T-cell (primary cell): ENCODE measurements at regions not wholly inside any gene's neighbourhood (a gene's known extent, or its start where the extent isn't known, plus 50 kb on each side); places are given as distances from the start of the nearest gene placed in this dataset.

Experiments
- ATAC-seq, 4 experiments: fragments of 200-7000 bp in 3 of 4; fragments of 150-1000 bp in 1 of 4; cut with Tn5 transposase; replicated peaks in 1 of 4; 1 replicate in 3 of 4; 2 replicates in 1 of 4; pipeline ENCODE4 v1.10.0; 2021; ENCODE audit warnings: moderate library complexity in 3 of 4, mild to moderate bottlenecking in 2 of 4, moderate number of reproducible peaks in 1 of 4
- CTCF ChIA-PET, 2 donors: fragments of 300-600 bp; sonication (Branson Sonifier 250); formaldehyde crosslinking; loops; one replicate each; lab custom pipeline; 2022; ENCODE audit warnings: antibody characterized with exemption in 2 of 2; lab: Charles Lee
- POLR2A ChIA-PET, 2 donors: fragments of 300-600 bp; sonication (Branson Sonifier 250); formaldehyde crosslinking; loops; one replicate each; lab custom pipeline; 2022; ENCODE audit warnings: antibody characterized with exemption in 2 of 2; lab: Charles Lee
- DNase-seq, 35 experiments: peaks; one replicate each; pipeline versions ENCODE4 v3.0.0 to v3.0.0-alpha.2; 2013 to 2023
- H3K27ac ChIP-seq: one replicate; pipeline ENCODE4 v1.5.1; 2013; ENCODE audit warnings: low read length
- H3K27me3 ChIP-seq, 2 experiments: replicated peaks in 1 of 2; 1 replicate in 1 of 2; 2 replicates in 1 of 2; pipeline versions ENCODE4 v1.6.1 to v1.7.0; 2013; ENCODE audit warnings: low read length in 1 of 2, mixed read lengths in 1 of 2; ENCODE audit not compliant: control insufficient read depth in 2 of 2, insufficient read depth in 2 of 2; ENCODE audit errors: extremely low read depth in 1 of 2
- H3K36me3 ChIP-seq, 2 donors: 1 replicate in 1 of 2; 2 replicates in 1 of 2; pipeline versions ENCODE4 v1.6.1 to v1.7.0; 2013; ENCODE audit warnings: low read length in 1 of 2; ENCODE audit not compliant: control insufficient read depth in 2 of 2, insufficient read depth in 1 of 2; ENCODE audit errors: extremely low read depth in 1 of 2
- H3K4me1 ChIP-seq, 2 experiments: 1 replicate in 1 of 2; 2 replicates in 1 of 2; pipeline versions ENCODE4 v1.6.1 to v1.7.0; 2013; ENCODE audit warnings: low read length in 2 of 2, mixed read lengths in 1 of 2; ENCODE audit not compliant: insufficient read depth in 2 of 2, control insufficient read depth in 1 of 2; ENCODE audit errors: extremely low read depth in 1 of 2
- H3K4me3 ChIP-seq, 2 donors: 1 replicate in 1 of 2; 2 replicates in 1 of 2; pipeline versions ENCODE4 v1.5.1 to v1.7.0; 2013; ENCODE audit warnings: mild to moderate bottlenecking in 2 of 2, low read length in 1 of 2, moderate library complexity in 1 of 2; ENCODE audit not compliant: control insufficient read depth in 1 of 2; ENCODE audit errors: extremely low read depth in 1 of 2
- H3K9me3 ChIP-seq: 2 replicates; pipeline ENCODE4 v1.7.0; 2013
- H3K27ac Mint-ChIP-seq, 2 donors: one replicate each; pipeline ENCODE4 v1.8.0; 2020 to 2021; ENCODE audit warnings: mild to moderate bottlenecking in 2 of 2, mixed read lengths in 2 of 2
- H3K27me3 Mint-ChIP-seq, 2 donors: one replicate each; pipeline ENCODE4 v1.8.0; 2021 to 2022; ENCODE audit warnings: mixed read lengths in 2 of 2
- H3K36me3 Mint-ChIP-seq: one replicate; pipeline ENCODE4 v1.8.0; 2021; ENCODE audit warnings: mixed read lengths
- H3K4me1 Mint-ChIP-seq, 3 donors: one replicate each; pipeline ENCODE4 v1.8.0; 2020 to 2022; ENCODE audit warnings: mixed read lengths in 3 of 3, mild to moderate bottlenecking in 1 of 3
- H3K4me3 Mint-ChIP-seq, 3 donors: one replicate each; pipeline ENCODE4 v1.8.0; 2020 to 2022; ENCODE audit warnings: mild to moderate bottlenecking in 3 of 3, mixed read lengths in 3 of 3, moderate library complexity in 3 of 3
- H3K9me3 Mint-ChIP-seq, 3 donors: one replicate each; pipeline ENCODE4 v1.8.0; 2020 to 2022; ENCODE audit warnings: mixed read lengths in 3 of 3
- WGBS: methylation state at CpG from one replicate; pipeline ENCODE4 v1.1.5; 2013; ENCODE audit warnings: missing lambda C conversion rate; ENCODE audit not compliant: insufficient coverage; 5-methylcytosine and 5-hydroxymethylcytosine counted together

DNA sequence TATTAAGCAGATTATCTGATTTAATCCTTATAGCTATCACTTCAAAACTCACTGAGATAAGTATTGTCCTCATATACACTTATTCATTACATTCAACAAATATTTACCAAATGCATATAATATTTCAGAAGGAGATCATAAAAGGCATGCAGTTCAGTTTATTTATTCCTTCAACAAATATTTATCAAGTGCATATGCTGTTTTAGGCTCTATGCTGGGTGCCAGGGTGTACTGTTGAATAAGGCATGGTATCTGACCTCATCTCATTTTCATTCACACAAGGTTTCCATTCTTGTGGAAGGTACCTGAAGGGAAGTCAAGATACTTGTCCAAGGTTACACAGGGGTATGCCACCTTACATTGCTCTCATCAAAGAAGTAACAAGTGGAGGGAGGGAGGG, 213.0 kb downstream of the INSIG2 start:
- no peak for ATAC-seq
- no peaks in the 10 kb centered on the region for H3K36me3 Mint-ChIP-seq
- CTCF ChIA-PET = no interaction called here
- peaks cover 18 to 28% of the 10 kb centered on the region in 2 donors for H3K27me3 Mint-ChIP-seq
- POLR2A ChIA-PET = no interaction called here
- DNase-seq = no peak
- Histone ChIP-seq H3K36me3 (no peaks in the 10 kb centered on the region), H3K4me3 (no peak overlapping the region), H3K27ac (no peak overlapping the region), H3K9me3 (no peaks in the 10 kb centered on the region), H3K27me3 (peaks cover 0 to 8% of the 10 kb centered on the region in 2 experiments), H3K4me1 (no peaks in the 10 kb centered on the region)
- no peaks in the 10 kb centered on the region for H3K4me1 Mint-ChIP-seq
- no peak overlapping the region for H3K27ac Mint-ChIP-seq
- H3K4me3 Mint-ChIP-seq = no peak overlapping the region
- no peaks in the 10 kb centered on the region for H3K9me3 Mint-ChIP-seq

DNA sequence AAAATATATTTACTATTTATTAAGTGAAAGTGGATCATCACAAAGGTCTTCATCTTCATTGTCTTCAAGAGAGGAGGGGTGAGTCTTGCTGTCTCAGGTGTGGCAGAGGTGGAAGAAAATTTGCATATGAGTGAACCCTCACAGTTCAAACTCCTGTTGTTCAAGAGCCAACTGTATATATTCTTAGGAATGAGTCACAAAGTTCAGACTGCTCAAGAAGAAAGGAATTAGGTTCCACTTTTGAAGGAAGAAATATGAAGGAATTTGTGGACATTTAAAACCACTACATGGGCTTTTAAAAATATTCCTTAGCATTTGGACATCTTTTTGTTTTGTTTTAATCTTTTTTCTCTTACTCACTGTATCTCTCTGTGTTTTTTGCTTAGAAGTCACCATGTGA, 212.6 kb downstream of the INSIG2 start:
- Mint-ChIP-seq H3K27me3 (peaks cover 22 to 32% of the 10 kb centered on the region in 2 donors), H3K9me3 (no peaks in the 10 kb centered on the region), H3K4me3 (no peak overlapping the region), H3K36me3 (no peaks in the 10 kb centered on the region), H3K27ac (no peak overlapping the region), H3K4me1 (no peaks in the 10 kb centered on the region)
- Histone ChIP-seq H3K27ac (no peak overlapping the region), H3K4me3 (no peak overlapping the region), H3K4me1 (no peaks in the 10 kb centered on the region), H3K9me3 (no peaks in the 10 kb centered on the region), H3K36me3 (no peaks in the 10 kb centered on the region), H3K27me3 (peaks cover 0 to 8% of the 10 kb centered on the region in 2 experiments)
- ATAC-seq (no peak), DNase-seq (no peak)
- ChIA-PET POLR2A (no interaction called here), CTCF (no interaction called here)

DNA sequence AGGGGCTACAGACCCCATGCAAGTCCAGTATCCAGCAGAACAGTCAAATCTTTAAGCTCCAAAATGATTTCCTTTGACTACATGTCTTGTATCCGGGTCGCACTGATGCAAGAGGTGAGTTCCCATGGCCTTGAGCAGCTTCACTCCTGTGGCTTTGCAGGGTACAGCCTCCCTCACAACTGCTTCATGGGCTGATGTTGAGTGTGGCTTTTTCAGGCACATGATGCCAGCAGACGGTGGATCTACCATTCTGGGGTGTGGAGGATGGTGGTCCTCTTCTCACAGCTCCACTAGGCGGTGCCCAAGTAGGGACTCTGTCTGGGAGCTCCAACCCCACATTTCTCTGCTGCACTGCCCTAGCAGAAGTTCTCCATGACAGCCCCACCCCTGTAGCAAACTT, 208.4 kb downstream of the INSIG2 start:
- H3K9me3 ChIP-seq = no peaks in the 10 kb centered on the region
- DNase-seq (no peak), ATAC-seq (no peak)
- no peaks in the 10 kb centered on the region for H3K36me3 ChIP-seq
- CTCF ChIA-PET = no interaction called here
- WGBS = no CpG with 5 or more reads among the region's 4 CpGs
- Mint-ChIP-seq H3K27ac (no peak overlapping the region), H3K9me3 (no peaks in the 10 kb centered on the region), H3K27me3 (peaks cover 31 to 55% of the 10 kb centered on the region in 2 donors), H3K4me1 (no peaks in the 10 kb centered on the region), H3K36me3 (no peaks in the 10 kb centered on the region), H3K4me3 (no peak overlapping the region)
- H3K27ac ChIP-seq = no peak overlapping the region
- POLR2A ChIA-PET = no interaction called here
- H3K4me3 ChIP-seq = no peak overlapping the region
- peaks cover 3 to 11% of the 10 kb centered on the region in 2 experiments for H3K27me3 ChIP-seq
- H3K4me1 ChIP-seq = no peaks in the 10 kb centered on the region

DNA sequence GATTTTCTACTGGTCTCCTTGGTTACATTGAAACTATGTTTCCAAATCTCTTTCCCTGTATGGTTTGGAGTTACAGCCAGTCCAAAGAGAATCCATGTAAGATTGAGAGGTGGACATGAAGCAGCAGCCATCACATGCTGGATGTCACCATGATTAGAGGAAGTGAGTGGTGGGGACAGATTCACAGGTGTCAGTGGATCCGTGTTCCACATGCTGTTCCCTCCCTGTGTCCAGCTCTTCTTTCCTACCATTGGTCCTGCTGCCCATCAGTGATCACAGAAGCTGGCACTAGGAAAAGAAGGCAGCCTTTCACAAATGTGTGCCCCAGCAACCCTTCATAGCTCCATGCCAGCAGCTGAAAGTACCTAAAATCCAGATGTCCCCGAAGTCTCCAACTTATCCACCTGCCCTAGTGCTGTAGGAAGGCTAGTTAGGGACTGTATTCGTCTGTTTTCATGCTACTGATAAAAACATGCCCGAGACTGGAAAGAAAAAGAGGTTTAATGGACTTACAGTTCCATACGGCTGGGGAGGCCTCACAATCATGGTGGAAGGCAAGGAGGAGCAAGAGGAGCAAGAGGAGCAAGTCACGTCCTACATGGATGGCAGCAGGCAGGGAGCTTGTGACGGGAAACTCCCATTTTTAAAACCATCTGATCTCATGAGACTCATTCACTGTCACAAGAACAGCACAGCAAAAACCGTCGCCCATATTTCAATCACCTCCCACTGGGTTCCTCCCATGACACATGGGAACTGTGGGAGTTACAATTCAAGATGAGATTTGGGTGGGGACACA, 207.5 kb downstream of the INSIG2 start:
- H3K4me3 ChIP-seq = no peak overlapping the region
- CTCF ChIA-PET = no interaction called here
- no peaks in the 10 kb centered on the region for H3K4me1 ChIP-seq
- no peaks in the 10 kb centered on the region for H3K36me3 ChIP-seq
- DNase-seq (no peak), ATAC-seq (no peak)
- no peaks in the 10 kb centered on the region for H3K4me1 Mint-ChIP-seq
- H3K4me3 Mint-ChIP-seq = no peak overlapping the region
- peaks cover 30 to 53% of the 10 kb centered on the region in 2 donors for H3K27me3 Mint-ChIP-seq
- H3K9me3 ChIP-seq = no peaks in the 10 kb centered on the region
- no CpG with 5 or more reads among the region's 9 CpGs for WGBS
- POLR2A ChIA-PET = no interaction called here
- H3K27ac ChIP-seq = no peak overlapping the region
- H3K27me3 ChIP-seq = peaks cover 3 to 11% of the 10 kb centered on the region in 2 experiments
- no peak overlapping the region for H3K27ac Mint-ChIP-seq
- H3K36me3 Mint-ChIP-seq = no peaks in the 10 kb centered on the region
- H3K9me3 Mint-ChIP-seq = no peaks in the 10 kb centered on the region

DNA sequence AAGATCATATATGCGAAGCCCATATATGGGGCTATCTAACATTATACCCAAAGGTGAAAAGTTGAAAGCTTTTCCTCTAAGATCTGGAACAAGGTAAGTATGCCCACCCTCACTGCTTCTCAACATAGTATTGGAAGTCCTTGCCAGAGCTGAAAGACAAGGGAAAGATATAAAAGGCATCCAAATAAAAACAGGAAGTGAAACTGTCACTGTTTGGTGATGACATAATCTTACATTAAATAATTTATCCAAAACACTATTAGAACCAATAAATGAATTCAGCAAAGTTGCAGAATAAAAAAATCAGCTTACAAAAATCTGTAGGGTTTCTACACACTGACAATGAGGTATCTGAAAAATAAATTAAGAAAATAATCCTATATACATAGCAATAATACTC, 205.8 kb downstream of the INSIG2 start:
- CTCF ChIA-PET = no interaction called here
- POLR2A ChIA-PET = no interaction called here
- WGBS = no CpG with 5 or more reads among the region's 1 CpG

DNA sequence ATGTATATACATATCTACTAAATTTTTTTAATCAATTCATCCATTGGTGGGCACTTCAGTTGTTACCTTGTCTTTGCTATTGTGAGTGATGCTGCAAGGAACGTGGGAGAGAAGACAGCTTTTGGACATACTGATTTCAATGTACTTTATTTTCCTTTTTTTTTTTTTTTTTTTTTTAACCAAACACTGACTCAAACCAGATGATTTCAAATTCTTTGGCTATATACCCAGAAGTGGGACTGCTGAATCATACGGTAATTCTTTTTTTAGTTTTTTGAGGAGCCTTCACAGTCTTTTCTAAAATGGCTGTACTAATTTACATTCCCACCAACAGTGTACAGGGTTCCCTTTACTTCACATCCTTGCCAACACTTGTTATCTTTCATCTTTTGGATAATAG, 204.7 kb downstream of the INSIG2 start:
- Histone ChIP-seq H3K27me3 (peaks cover 3 to 14% of the 10 kb centered on the region in 2 experiments), H3K27ac (no peak overlapping the region), H3K36me3 (no peaks in the 10 kb centered on the region), H3K4me3 (no peak overlapping the region), H3K9me3 (no peaks in the 10 kb centered on the region), H3K4me1 (no peaks in the 10 kb centered on the region)
- ATAC-seq (no peak), DNase-seq (no peak)
- Mint-ChIP-seq H3K4me3 (no peak overlapping the region), H3K36me3 (no peaks in the 10 kb centered on the region), H3K4me1 (no peaks in the 10 kb centered on the region), H3K27ac (no peak overlapping the region), H3K9me3 (no peaks in the 10 kb centered on the region), H3K27me3 (peaks cover 24 to 41% of the 10 kb centered on the region in 2 donors)
- CTCF ChIA-PET = interaction anchor here in 1 of 2 donors (0.6 kb wide), 1 partner anchor 109 kb away, joined by 4 read pairs; no protein-coding TSS in a partner anchor
- no CpG with 5 or more reads among the region's 2 CpGs for WGBS
- POLR2A ChIA-PET = interaction anchor here in 1 of 2 donors (0.7 kb wide), 1 partner anchor 47 kb away, joined by 4 read pairs; no protein-coding TSS in a partner anchor

More for the DNA sequence above, 205.8 kb downstream of the INSIG2 start:
- H3K36me3 ChIP-seq = no peaks in the 10 kb centered on the region
- H3K4me1 Mint-ChIP-seq = no peaks in the 10 kb centered on the region
- no peaks in the 10 kb centered on the region for H3K36me3 Mint-ChIP-seq
- H3K4me1 ChIP-seq = no peaks in the 10 kb centered on the region
- DNase-seq (no peak), ATAC-seq (no peak)
- peaks cover 19 to 48% of the 10 kb centered on the region in 2 donors for H3K27me3 Mint-ChIP-seq
- no peak overlapping the region for H3K4me3 ChIP-seq
- H3K27me3 ChIP-seq = peaks cover 3 to 14% of the 10 kb centered on the region in 2 experiments
- H3K27ac Mint-ChIP-seq = no peak overlapping the region
- H3K4me3 Mint-ChIP-seq = no peak overlapping the region
- no peaks in the 10 kb centered on the region for H3K9me3 Mint-ChIP-seq
- H3K27ac ChIP-seq = no peak overlapping the region
- no peaks in the 10 kb centered on the region for H3K9me3 ChIP-seq
